ENCODE measurements at regions not wholly inside any gene's neighbourhood (a gene's known extent, or its start where the extent isn't known, plus 50 kb on each side); places are given as distances from the start of the nearest gene placed in this dataset.

DNA sequence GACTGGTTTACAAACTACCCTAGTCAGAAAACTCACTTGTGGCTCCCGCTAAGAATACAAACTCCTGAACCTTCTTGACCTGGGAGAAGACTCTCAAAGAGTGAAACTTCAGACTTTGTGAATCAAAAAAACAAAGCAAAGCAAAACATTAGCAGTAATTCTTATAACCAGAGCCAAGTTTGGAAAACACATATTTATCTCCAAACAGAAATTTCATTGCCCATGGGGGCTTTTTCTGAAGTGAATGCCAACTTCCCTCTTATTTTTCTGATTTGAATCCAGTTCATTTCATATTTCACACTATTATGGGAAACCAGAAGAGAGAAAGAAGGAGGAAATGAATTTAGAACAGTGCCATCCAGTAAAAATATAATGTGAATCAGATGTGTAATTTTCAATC, 55.7 kb upstream of the ZNF385D start:
- no peak for ATAC-seq
- no peaks in the 10 kb centered on the region for H3K9me2 ChIP-seq (replicated peaks; ENCODE audit: low read length)
- BruUV-seq (replicated peaks), result no TSS peak
- no peaks in the 10 kb centered on the region for H3K27me3 ChIP-seq (ENCODE audit: low read length)
- no peaks in the 10 kb centered on the region for H4K20me1 ChIP-seq (ENCODE audit: low read length)
- ChIA-PET CTCF (no interaction called here), POLR2A (ENCODE audit: unreplicated experiment) (no interaction called here)
- no peak overlapping the region for H3K27ac ChIP-seq (ENCODE audit: low read length)
- TF ChIP-seq EZH2 (IDR thresholded peaks at IDR 0.05; ENCODE audit: low read length, unreplicated experiment), result no peak
- TF ChIP-seq EZH2phosphoT487 (IDR thresholded peaks at IDR 0.05; ENCODE audit: borderline replicate concordance, low read length), result no peak
- no peaks in the 10 kb centered on the region for H3K4me1 ChIP-seq (ENCODE audit: insufficient read depth, low read length)
- no peak for DNase-seq
- no peaks in the 10 kb centered on the region for H3K36me3 ChIP-seq (ENCODE audit: low read depth, low read length)
- no peak overlapping the region for H3K9ac ChIP-seq (ENCODE audit: low read length)
- no peak overlapping the region for H3K4me2 ChIP-seq (ENCODE audit: low read length)
- H3K79me2 ChIP-seq (ENCODE audit: low read length), result no peaks in the 10 kb centered on the region
- no peaks in the 10 kb centered on the region for H3K9me3 ChIP-seq (ENCODE audit: low read length)
- H2AFZ ChIP-seq (ENCODE audit: low read length), result no peak overlapping the region
- no peaks in the 10 kb centered on the region for H3F3A ChIP-seq (ENCODE audit: low read length, unreplicated experiment)
- H3K4me3 ChIP-seq (ENCODE audit: low read length), result no peak overlapping the region
- intact Hi-C loops (cut with micrococcal nuclease), result no loop called here

DNA sequence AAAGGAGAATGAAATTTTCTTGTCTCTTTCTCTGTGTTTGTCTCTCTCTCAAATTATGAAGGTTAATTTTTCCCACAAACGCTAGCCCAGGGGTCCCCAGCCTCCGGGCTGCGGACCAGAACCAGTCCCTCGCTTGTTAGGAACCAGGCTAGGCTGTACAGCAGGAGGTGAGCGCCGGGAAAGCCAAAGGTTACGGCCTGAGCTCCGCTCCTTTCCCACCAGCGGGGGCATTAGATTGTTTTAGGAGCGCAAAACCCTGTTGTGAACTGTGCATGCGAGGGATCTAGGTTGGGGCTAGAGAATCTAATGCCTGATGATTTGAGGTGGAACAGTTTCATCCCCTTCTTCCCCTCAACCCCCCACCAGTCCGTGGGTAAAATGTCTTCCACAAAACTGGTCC, 74.7 kb upstream of the ZNF385D start:
- no TSS peak for BruUV-seq (replicated peaks)
- no peak for ATAC-seq
- POLR2A ChIA-PET (ENCODE audit: unreplicated experiment), result no interaction called here

GRCh38 chr3:21826416-21826815, 75.4 kb upstream of the ZNF385D start:
- H3K9me3 ChIP-seq (ENCODE audit: low read length), result no peaks in the 10 kb centered on the region
- no peaks in the 10 kb centered on the region for H3F3A ChIP-seq (ENCODE audit: low read length, unreplicated experiment)
- no peak for DNase-seq
- no peak for TF ChIP-seq EZH2phosphoT487 (IDR thresholded peaks at IDR 0.05; ENCODE audit: borderline replicate concordance, low read length)
- TF ChIP-seq EZH2 (IDR thresholded peaks at IDR 0.05; ENCODE audit: low read length, unreplicated experiment), result no peak
- TF ChIP-seq, protein P1, sequence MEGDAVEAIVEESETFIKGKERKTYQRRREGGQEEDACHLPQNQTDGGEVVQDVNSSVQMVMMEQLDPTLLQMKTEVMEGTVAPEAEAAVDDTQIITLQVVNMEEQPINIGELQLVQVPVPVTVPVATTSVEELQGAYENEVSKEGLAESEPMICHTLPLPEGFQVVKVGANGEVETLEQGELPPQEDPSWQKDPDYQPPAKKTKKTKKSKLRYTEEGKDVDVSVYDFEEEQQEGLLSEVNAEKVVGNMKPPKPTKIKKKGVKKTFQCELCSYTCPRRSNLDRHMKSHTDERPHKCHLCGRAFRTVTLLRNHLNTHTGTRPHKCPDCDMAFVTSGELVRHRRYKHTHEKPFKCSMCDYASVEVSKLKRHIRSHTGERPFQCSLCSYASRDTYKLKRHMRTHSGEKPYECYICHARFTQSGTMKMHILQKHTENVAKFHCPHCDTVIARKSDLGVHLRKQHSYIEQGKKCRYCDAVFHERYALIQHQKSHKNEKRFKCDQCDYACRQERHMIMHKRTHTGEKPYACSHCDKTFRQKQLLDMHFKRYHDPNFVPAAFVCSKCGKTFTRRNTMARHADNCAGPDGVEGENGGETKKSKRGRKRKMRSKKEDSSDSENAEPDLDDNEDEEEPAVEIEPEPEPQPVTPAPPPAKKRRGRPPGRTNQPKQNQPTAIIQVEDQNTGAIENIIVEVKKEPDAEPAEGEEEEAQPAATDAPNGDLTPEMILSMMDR (conservative IDR thresholded peaks at IDR 0.05; ENCODE audit: low read depth, low read length), result no peak
- no peak for ATAC-seq
- no peak overlapping the region for H3K9ac ChIP-seq (ENCODE audit: low read length)
- H4K20me1 ChIP-seq (ENCODE audit: low read length), result no peaks in the 10 kb centered on the region
- no peak overlapping the region for H3K4me2 ChIP-seq (ENCODE audit: low read length)
- no peak overlapping the region for H3K4me3 ChIP-seq (ENCODE audit: low read length)
- H3K36me3 ChIP-seq (ENCODE audit: low read depth, low read length), result no peaks in the 10 kb centered on the region
- H3K27ac ChIP-seq (ENCODE audit: low read length), result no peak overlapping the region
- intact Hi-C loops (cut with micrococcal nuclease), result no loop called here
- no peaks in the 10 kb centered on the region for H3K9me2 ChIP-seq (replicated peaks; ENCODE audit: low read length)
- BruUV-seq (replicated peaks), result no TSS peak
- POLR2A ChIA-PET (ENCODE audit: unreplicated experiment), result no interaction called here
- H3K27me3 ChIP-seq (ENCODE audit: low read length), result no peaks in the 10 kb centered on the region
- CTCF ChIA-PET, result no interaction called here
- H3K79me2 ChIP-seq (ENCODE audit: low read length), result no peaks in the 10 kb centered on the region
- 0 out of 2 replicates have a peak, but pooled peaks cover 3% of the 10 kb centered on the region for H3K4me1 ChIP-seq (ENCODE audit: insufficient read depth, low read length)
- H2AFZ ChIP-seq (ENCODE audit: low read length), result no peak overlapping the region

More for the DNA sequence above, 74.7 kb upstream of the ZNF385D start:
- intact Hi-C loops (cut with micrococcal nuclease), result no loop called here
- H4K20me1 ChIP-seq (ENCODE audit: low read length), result no peaks in the 10 kb centered on the region
- H3K27ac ChIP-seq (ENCODE audit: low read length), result no peak overlapping the region
- H3K9me2 ChIP-seq (replicated peaks; ENCODE audit: low read length), result no peaks in the 10 kb centered on the region
- TF ChIP-seq, protein P1 (conservative IDR thresholded peaks at IDR 0.05; ENCODE audit: low read depth, low read length), result no peak
- TF ChIP-seq EZH2 (IDR thresholded peaks at IDR 0.05; ENCODE audit: low read length, unreplicated experiment) (no peak), EZH2phosphoT487 (IDR thresholded peaks at IDR 0.05; ENCODE audit: borderline replicate concordance, low read length) (no peak)
- CTCF ChIA-PET, result no interaction called here
- H3K4me3 ChIP-seq (ENCODE audit: low read length), result no peak overlapping the region
- no peak overlapping the region for H2AFZ ChIP-seq (ENCODE audit: low read length)
- H3F3A ChIP-seq (ENCODE audit: low read length, unreplicated experiment), result no peaks in the 10 kb centered on the region
- H3K4me1 ChIP-seq (ENCODE audit: insufficient read depth, low read length), result 0 out of 2 replicates have a peak, but pooled peaks cover 3% of the 10 kb centered on the region
- H3K36me3 ChIP-seq (ENCODE audit: low read depth, low read length), result no peaks in the 10 kb centered on the region
- no peaks in the 10 kb centered on the region for H3K9me3 ChIP-seq (ENCODE audit: low read length)
- no peaks in the 10 kb centered on the region for H3K27me3 ChIP-seq (ENCODE audit: low read length)
- H3K79me2 ChIP-seq (ENCODE audit: low read length), result no peaks in the 10 kb centered on the region
- no peak overlapping the region for H3K9ac ChIP-seq (ENCODE audit: low read length)
- H3K4me2 ChIP-seq (ENCODE audit: low read length), result no peak overlapping the region
- DNase-seq, result no peak
